Natural killer cell treated with Interleukin-12 subunit alpha and Interleukin-12 subunit beta and Interleukin-15 and Interleukin-18, amount 100 ng/mL, for 72 hours (primary cell): ENCODE measurements at regions not wholly inside any gene's neighbourhood (a gene's known extent, or its start where the extent isn't known, plus 50 kb on each side); places are given as distances from the start of the nearest gene placed in this dataset.

Experiments
- ATAC-seq, 2 donors: fragments of 150-1000 bp; cut with Tn5 transposase in 1 of 2; sonication (Bioruptor Pico), chemical (Tn5 transposase) in 1 of 2; 2 replicates each; pipeline ENCODE4 v1.10.0; 2021
- DNase-seq: peaks from one replicate; pipeline ENCODE4 v3.0.0; 2022; ENCODE audit warnings: low spot score
- H3K27ac Mint-ChIP-seq, 2 donors: 1 replicate in 1 of 2; 2 replicates in 1 of 2; pipeline ENCODE4 v1.8.0; 2022; ENCODE audit warnings: mixed read lengths in 2 of 2, mild to moderate bottlenecking in 1 of 2, moderate library complexity in 1 of 2
- H3K27me3 Mint-ChIP-seq, 2 donors: 1 replicate in 1 of 2; 2 replicates in 1 of 2; pipeline ENCODE4 v1.8.0; 2022; ENCODE audit warnings: mixed read lengths in 2 of 2
- H3K36me3 Mint-ChIP-seq: one replicate; pipeline ENCODE4 v1.8.0; 2022; ENCODE audit warnings: mixed read lengths
- H3K4me1 Mint-ChIP-seq, 2 donors: 1 replicate in 1 of 2; 2 replicates in 1 of 2; pipeline ENCODE4 v1.8.0; 2022; ENCODE audit warnings: low read depth in 2 of 2, mixed read lengths in 2 of 2, mild to moderate bottlenecking in 1 of 2
- H3K4me3 Mint-ChIP-seq: one replicate; pipeline ENCODE4 v1.8.0; 2022; ENCODE audit warnings: mixed read lengths
- H3K9me3 Mint-ChIP-seq: 2 replicates; pipeline ENCODE4 v1.8.0; 2022; ENCODE audit warnings: mixed read lengths

DNA sequence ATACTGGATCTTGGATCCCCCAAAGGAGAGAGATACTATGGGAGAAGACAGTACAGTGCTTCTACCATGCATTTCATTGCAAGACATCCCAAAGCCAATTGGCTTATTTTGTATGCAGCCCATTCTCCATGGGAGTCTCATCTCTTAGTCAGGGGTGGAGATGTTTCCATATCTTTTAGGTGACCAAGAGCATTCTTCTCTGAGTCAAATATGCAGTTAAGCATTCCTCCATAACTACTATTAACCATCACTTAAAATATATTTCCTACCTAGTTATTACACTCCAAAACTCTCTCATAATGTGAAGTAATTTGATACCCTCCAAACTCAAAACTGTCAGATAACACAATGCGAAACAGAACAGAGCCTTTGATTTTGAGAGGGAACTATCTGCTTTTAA, 542.6 kb downstream of the HDGFL1 start:
- H3K4me3 Mint-ChIP-seq: no peak overlapping the region
- no peak for DNase-seq
- no peaks in the 10 kb centered on the region for H3K4me1 Mint-ChIP-seq
- no peaks in the 10 kb centered on the region for H3K27me3 Mint-ChIP-seq
- H3K27ac Mint-ChIP-seq: no peak overlapping the region
- peaks cover 25% of the 10 kb centered on the region for H3K9me3 Mint-ChIP-seq
- ATAC-seq: no peak
- H3K36me3 Mint-ChIP-seq: peaks cover 10% of the 10 kb centered on the region

DNA sequence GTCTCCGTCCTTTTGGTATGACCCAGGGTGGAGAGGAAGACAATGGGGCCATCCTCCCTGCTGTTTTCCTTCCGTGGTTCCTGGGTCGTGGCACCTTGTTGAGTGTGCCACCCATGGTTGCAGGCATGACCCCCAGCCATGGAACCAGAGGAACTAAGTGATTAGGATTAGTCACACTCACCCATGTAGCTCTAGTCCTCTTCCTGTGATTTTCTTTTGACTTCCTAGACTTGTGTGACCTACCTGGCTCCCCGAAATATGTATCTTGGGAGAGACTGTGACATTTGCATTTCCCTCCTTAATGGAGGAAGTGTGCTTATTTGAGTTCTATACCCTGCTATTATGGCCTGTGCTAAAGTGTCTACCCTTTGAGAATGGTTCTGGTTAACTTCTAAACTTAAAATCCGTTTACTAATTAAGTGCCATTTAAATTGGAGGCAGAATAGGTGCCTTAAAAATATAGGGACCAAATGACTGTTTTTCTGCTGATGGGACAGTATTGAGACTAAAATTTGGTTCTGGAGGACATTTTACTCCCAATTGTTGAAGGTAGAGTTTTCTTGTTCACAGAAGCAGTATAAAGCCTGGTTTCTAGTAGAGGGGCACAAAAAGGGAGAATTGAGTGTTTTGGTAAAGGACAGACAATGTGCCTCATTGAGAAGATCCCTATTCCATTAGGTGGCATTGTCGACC, 545.6 kb downstream of the HDGFL1 start:
- Mint-ChIP-seq H3K4me1 (no peaks in the 10 kb centered on the region), H3K27ac (no peak overlapping the region)

DNA sequence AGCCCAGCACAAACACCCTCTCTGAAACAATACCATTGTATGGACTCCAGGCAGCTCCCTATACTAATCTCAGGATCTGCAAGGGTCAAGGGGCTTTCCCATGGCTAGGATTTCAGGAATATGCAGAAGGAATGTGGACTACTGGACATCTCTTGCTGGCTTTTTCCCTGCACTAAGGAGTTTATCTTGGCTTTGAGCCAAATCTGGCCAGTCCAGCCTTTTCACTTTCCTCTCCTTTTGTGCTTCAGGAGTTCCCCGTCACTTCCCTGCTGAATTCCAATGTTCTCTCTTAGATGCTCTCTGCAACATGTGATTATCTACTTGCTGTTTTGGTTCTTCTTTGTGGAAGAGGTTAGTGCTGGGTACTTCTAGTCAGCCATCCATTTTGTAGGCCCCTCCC, 568.2 kb downstream of the HDGFL1 start:
- DNase-seq (no peak), ATAC-seq (no peak)
- H3K9me3 Mint-ChIP-seq: peaks cover 12% of the 10 kb centered on the region
- no peak overlapping the region for H3K4me3 Mint-ChIP-seq
- no peaks in the 10 kb centered on the region for H3K4me1 Mint-ChIP-seq
- H3K36me3 Mint-ChIP-seq: no peaks in the 10 kb centered on the region
- H3K27me3 Mint-ChIP-seq: no peaks in the 10 kb centered on the region
- H3K27ac Mint-ChIP-seq: no peak overlapping the region

More for the DNA sequence above, 545.6 kb downstream of the HDGFL1 start:
- DNase-seq (no peak), ATAC-seq (no peak)
- H3K27me3 Mint-ChIP-seq: no peaks in the 10 kb centered on the region
- H3K9me3 Mint-ChIP-seq: peaks cover 17% of the 10 kb centered on the region
- no peak overlapping the region for H3K4me3 Mint-ChIP-seq
- peaks cover 7% of the 10 kb centered on the region for H3K36me3 Mint-ChIP-seq

DNA sequence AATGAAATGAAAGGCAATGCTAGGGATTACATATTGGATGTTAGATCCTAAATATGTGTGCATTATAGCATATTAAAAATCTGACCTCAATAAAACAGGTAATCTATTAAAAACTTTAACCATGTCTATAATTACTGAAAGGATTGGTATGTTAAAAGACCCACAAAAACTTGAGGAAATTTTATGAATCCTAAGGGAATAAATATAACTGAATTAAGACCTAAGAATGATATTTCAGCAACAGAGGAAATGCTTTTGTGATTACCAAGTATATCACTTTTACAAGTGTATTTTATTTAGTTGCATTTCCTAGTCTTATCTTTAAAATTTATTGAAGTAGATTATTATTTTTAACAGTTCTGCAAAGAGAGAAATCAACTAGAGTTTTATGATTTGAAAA, 571.5 kb downstream of the HDGFL1 start:
- no peak for ATAC-seq
- Mint-ChIP-seq H3K27me3 (no peaks in the 10 kb centered on the region), H3K4me1 (no peaks in the 10 kb centered on the region), H3K4me3 (no peak overlapping the region), H3K9me3 (peaks cover 4% of the 10 kb centered on the region), H3K27ac (no peak overlapping the region), H3K36me3 (no peaks in the 10 kb centered on the region)
- DNase-seq: no peak

DNA sequence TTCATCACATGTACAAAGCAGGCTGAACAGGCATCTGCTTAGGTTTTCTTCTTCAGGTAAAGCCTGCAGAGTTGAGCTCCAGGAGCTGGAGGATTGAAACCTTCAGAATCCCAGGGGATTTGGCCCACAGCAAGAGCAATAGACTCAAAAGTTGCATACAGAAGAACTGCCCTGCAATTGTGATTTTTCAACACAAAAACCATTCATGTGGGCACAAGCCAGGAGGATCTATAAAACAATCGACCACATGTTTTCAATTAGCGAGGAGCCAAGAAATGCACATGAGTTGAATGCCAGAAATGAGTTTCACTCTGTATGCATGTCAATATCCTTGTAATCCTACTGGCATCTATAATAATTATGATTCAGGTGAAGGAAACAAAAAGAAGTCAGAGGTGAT, 576.4 kb downstream of the HDGFL1 start:
- no peak overlapping the region for H3K27ac Mint-ChIP-seq
- no peaks in the 10 kb centered on the region for H3K36me3 Mint-ChIP-seq
- H3K4me1 Mint-ChIP-seq: no peaks in the 10 kb centered on the region
- no peaks in the 10 kb centered on the region for H3K27me3 Mint-ChIP-seq
- H3K4me3 Mint-ChIP-seq: no peak overlapping the region
- H3K9me3 Mint-ChIP-seq: no peaks in the 10 kb centered on the region
- DNase-seq (no peak), ATAC-seq (no peak)

DNA sequence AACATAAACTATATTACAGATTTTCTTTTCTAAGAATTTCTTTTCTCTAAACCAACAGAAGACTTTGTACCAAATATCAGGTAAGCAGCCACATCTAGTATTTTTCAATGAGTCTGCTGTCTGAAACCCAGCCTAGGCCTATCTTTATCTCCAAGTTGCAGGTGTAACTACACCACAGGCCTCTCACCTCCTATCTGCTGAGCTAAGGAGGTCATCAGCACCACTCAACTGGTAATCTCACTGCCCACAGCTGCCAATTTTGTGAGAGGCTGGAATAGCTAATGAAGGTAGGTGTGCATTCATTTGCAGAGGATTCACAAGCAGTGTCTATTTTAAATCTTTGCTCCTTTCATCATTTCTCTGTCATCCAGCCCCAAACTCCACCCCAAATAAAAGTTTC, 584.8 kb downstream of the HDGFL1 start:
- Mint-ChIP-seq H3K4me1 (no peaks in the 10 kb centered on the region), H3K4me3 (no peak overlapping the region), H3K27me3 (no peaks in the 10 kb centered on the region), H3K9me3 (peaks cover 2% of the 10 kb centered on the region), H3K36me3 (no peaks in the 10 kb centered on the region), H3K27ac (no peak overlapping the region)
- DNase-seq (no peak), ATAC-seq (no peak)

DNA sequence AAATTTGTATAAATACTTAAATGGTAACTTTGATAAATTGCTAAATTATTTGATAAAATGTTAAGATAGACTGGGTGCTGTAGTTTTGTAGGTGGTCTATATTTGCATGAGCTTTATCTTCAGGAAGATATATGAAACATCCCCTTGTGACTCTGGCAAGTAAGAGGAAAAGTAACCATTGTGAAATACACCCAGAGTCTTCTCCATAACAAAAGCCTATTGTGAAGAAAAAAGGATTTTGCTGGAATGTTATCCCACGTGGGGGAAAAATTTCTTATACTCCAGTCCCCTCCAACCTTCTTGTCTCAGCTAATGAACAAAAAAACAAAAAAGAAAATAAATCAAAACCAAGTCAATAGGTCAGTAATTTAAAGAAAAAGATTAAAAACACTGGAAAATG, 600.7 kb downstream of the HDGFL1 start:
- ATAC-seq: no peak
- H3K4me3 Mint-ChIP-seq: no peak overlapping the region
- no peaks in the 10 kb centered on the region for H3K4me1 Mint-ChIP-seq
- peaks cover 5% of the 10 kb centered on the region for H3K36me3 Mint-ChIP-seq
- H3K9me3 Mint-ChIP-seq: peaks cover 14% of the 10 kb centered on the region
- H3K27ac Mint-ChIP-seq: no peak overlapping the region
- H3K27me3 Mint-ChIP-seq: no peaks in the 10 kb centered on the region
- no peak for DNase-seq

DNA sequence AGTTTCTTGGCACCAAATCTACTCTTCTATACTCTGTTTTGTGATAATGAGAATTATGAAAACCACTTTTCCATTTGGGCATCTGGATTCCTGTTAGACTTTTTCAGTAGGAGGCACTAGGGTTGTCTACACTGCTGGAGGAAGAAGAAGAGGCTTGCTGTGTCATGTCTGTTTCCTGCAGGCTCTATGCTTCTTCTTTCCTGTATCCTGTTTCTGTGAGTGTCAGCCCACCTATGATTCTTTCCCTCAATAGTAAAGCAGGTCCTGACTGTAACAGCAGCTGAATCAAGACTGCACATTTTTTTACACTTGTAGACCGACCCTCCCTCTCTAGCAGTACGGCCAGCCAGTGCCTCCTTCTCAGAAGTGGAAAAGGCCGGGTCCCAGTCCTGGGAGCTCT, 603.9 kb downstream of the HDGFL1 start:
- H3K36me3 Mint-ChIP-seq: peaks cover 5% of the 10 kb centered on the region
- H3K27ac Mint-ChIP-seq: no peak overlapping the region
- H3K9me3 Mint-ChIP-seq: peaks cover 7% of the 10 kb centered on the region
- ATAC-seq (no peak), DNase-seq (no peak)
- no peaks in the 10 kb centered on the region for H3K4me1 Mint-ChIP-seq
- no peaks in the 10 kb centered on the region for H3K27me3 Mint-ChIP-seq
- H3K4me3 Mint-ChIP-seq: no peak overlapping the region

DNA sequence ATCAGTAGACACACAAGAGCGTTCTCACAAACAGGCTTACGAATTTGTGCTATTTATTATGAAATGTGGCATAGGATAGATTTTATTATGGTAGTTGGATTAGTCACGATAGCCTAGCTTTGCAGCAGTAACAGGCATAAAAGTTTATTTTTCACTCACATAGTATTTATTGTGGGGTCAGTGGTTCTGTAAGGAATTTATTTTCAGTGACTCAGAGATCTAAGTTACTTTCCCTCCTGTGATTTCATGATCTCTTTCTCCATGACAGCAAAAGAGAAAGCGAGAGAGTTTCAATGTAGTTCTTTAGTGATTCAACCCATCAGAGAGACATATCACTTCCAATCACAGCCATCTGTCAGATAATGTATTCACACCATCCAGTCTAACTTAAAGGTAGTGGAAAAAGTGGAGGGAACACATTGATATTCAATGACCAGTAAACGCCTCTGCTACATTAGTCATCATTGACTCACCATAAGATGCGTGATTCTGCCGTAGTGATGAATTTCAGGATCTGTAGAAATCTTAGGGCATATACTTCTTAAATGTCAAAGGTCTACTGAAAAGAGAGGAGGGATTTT, 605.5 kb downstream of the HDGFL1 start:
- Mint-ChIP-seq H3K36me3 (peaks cover 5% of the 10 kb centered on the region), H3K4me3 (no peak overlapping the region), H3K4me1 (no peaks in the 10 kb centered on the region), H3K27ac (no peak overlapping the region), H3K9me3 (peaks cover 7% of the 10 kb centered on the region), H3K27me3 (no peaks in the 10 kb centered on the region)
- ATAC-seq: no peak
- DNase-seq: no peak

DNA sequence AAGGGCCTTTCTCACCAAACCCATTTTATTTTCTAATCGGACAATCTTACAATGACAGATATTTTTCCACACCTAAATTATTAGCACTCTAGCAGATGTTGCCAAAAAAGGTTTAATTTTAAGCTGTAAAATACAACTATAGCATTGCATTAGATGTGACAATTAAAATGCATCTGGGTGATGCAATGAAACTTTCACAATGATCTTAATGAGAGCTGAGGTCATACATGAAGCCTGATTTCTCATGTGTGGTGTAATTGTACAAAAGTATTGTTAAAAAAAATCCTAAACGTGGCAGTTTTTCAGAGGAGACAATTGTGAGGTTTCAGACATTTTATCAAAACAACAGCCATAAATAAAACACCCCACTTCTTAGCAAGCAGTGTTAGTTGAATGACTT, 606.0 kb downstream of the HDGFL1 start:
- no peak for DNase-seq
- peaks cover 5% of the 10 kb centered on the region for H3K36me3 Mint-ChIP-seq
- no peaks in the 10 kb centered on the region for H3K4me1 Mint-ChIP-seq
- no peak for ATAC-seq
- no peak overlapping the region for H3K4me3 Mint-ChIP-seq
- H3K27ac Mint-ChIP-seq: no peak overlapping the region
- H3K27me3 Mint-ChIP-seq: no peaks in the 10 kb centered on the region
- H3K9me3 Mint-ChIP-seq: peaks cover 7% of the 10 kb centered on the region

DNA sequence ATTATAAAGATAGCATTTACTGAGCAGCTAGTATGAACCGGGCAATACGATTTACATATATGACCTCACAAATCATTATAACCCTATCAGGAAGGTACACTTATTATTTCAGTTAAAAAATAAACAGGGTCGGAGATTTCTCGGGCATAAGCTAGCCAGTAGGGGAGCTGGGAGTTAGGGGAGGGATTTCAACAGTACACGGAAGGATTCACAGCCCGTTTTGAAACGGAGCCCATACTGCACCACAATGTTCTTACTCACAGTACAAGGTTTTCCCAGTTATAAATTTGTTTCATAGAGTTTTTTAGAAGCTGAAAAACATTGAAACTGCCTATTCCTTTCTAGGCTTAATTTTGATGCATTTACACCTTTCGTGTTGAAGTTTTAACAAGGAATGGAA, 607.1 kb downstream of the HDGFL1 start:
- H3K9me3 Mint-ChIP-seq: peaks cover 4% of the 10 kb centered on the region
- H3K27ac Mint-ChIP-seq: no peak overlapping the region
- H3K4me1 Mint-ChIP-seq: no peaks in the 10 kb centered on the region
- DNase-seq (no peak), ATAC-seq (no peak)
- no peak overlapping the region for H3K4me3 Mint-ChIP-seq
- H3K27me3 Mint-ChIP-seq: no peaks in the 10 kb centered on the region
- H3K36me3 Mint-ChIP-seq: peaks cover under 1% of the 10 kb centered on the region

DNA sequence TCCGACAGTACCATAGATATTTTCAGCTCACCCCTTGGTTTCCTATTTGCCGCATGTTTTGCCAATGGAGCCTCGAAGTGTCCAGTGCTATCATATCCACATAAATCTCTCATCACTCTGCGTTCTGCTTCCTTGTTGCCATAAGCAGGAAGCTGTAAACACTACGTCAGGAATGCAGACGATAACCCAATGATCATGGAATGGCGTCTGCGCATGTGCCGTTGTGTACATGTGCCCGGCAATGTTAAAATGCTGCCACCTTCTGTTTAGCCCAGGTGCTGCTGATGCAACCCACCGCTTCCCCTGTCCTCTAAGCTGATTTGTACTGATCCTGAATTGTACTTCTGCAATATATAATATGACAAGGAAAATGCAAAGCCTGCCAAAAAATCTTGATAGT, 607.5 kb downstream of the HDGFL1 start:
- H3K9me3 Mint-ChIP-seq: peaks cover 4% of the 10 kb centered on the region
- no peak overlapping the region for H3K27ac Mint-ChIP-seq
- H3K36me3 Mint-ChIP-seq: no peaks in the 10 kb centered on the region
- no peak overlapping the region for H3K4me3 Mint-ChIP-seq
- ATAC-seq: no peak
- H3K27me3 Mint-ChIP-seq: no peaks in the 10 kb centered on the region
- DNase-seq: no peak
- no peaks in the 10 kb centered on the region for H3K4me1 Mint-ChIP-seq

DNA sequence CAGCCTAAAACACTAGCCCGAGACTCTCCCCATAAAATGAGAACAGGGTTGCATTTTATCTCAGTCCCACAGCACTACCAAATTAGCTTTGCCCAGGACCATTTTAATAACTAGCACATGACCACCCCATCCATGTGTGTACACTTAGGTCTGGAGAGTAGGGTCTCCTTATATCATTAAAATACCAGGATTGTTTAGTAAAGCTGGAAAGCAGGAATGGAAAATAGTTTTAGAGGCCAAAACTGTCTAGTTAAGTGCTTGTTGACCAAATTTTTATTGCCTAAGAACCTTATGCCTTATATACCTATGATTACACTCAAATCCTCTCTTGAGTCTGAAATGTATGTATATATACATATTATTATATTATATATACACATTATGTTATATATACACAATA, 608.4 kb downstream of the HDGFL1 start:
- ATAC-seq (no peak), DNase-seq (no peak)
- Mint-ChIP-seq H3K27ac (no peak overlapping the region), H3K4me1 (no peaks in the 10 kb centered on the region), H3K4me3 (no peak overlapping the region), H3K27me3 (no peaks in the 10 kb centered on the region), H3K36me3 (no peaks in the 10 kb centered on the region), H3K9me3 (no peaks in the 10 kb centered on the region)

DNA sequence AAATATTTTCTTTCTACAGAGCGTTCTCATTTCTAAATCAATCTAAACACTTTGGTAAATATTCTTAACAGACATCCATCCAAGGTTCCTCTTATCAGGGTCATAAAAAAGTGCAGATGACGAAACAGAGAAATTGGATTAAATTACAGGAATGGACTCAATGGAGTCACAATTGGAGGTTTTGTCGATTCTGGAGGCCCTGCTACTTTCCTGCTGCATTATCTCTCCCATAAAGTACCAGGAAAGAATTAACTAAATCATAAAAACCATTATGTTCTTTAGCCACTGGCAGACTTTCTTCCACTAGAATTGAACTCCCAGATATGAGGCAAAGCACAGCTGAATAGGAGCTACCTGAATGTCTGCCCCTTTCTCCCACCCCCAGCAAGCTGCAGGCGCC, 610.6 kb downstream of the HDGFL1 start:
- Mint-ChIP-seq H3K36me3 (no peaks in the 10 kb centered on the region), H3K27ac (no peak overlapping the region), H3K27me3 (no peaks in the 10 kb centered on the region), H3K4me1 (no peaks in the 10 kb centered on the region), H3K4me3 (no peak overlapping the region), H3K9me3 (no peaks in the 10 kb centered on the region)
- DNase-seq: no peak
- no peak for ATAC-seq
